Gastrocnemius medialis (tissue), 4 donors: ENCODE measurements at regions not wholly inside any gene's neighbourhood (a gene's known extent, or its start where the extent isn't known, plus 50 kb on each side); places are given as distances from the start of the nearest gene placed in this dataset.

Experiments
- CTCF ChIP-seq, 5 experiments: fragments of 450-650 bp in 3 of 5; fragments of 200-600 bp in 2 of 5; sonication (generic) in 2 of 5; IDR thresholded peaks in 4 of 5; conservative IDR thresholded peaks in 1 of 5; 1 replicate in 4 of 5; 2 replicates in 1 of 5; pipeline ENCODE4 v1.5.1; 2016 to 2019; ENCODE audit warnings: antibody characterized with exemption in 5 of 5, mild to moderate bottlenecking in 3 of 5, moderate library complexity in 3 of 5
- POLR2A ChIP-seq, 2 donors: fragments of 450-650 bp; IDR thresholded peaks; one replicate each; pipeline ENCODE4 v1.6.1; 2017; ENCODE audit warnings: antibody characterized with exemption in 2 of 2, mild to moderate bottlenecking in 2 of 2, moderate library complexity in 2 of 2

DNA sequence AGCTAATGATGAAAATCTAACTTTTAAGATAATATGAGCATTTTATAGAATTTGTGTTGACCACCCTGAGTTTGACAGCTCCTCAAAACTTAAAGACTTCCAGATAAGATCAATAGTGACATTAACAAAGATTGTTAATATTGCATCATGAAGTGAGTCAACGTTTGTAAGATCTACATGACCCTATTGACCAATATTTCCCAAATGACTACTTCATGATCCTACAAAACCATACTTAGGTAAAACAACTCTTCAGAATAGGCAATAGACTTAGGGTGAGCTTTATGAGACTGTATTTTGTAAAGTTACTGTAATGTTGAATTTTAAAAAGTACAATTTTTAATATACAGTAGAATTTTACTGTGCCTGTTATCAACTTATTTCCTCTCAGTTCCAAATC lies 422.7 kb upstream of the ALCAM start:
- TF ChIP-seq CTCF (IDR thresholded peaks at IDR 0.05 in 4 of 5, conservative IDR thresholded peaks at IDR 0.05 in 1 of 5) (no peak), POLR2A (IDR thresholded peaks at IDR 0.05) (no peak)
